ENCODE measurements at regions not wholly inside any gene's neighbourhood (a gene's known extent, or its start where the extent isn't known, plus 50 kb on each side); places are given as distances from the start of the nearest gene placed in this dataset.

GRCh38 chr16:55012793-55013192 is 82.1 kb downstream of the IRX5 start:
- DNase-seq = no peak
- no peak overlapping the region for H3K4me3 ChIP-seq
- H3K36me3 ChIP-seq = no peaks in the 10 kb centered on the region
- H3K4me1 ChIP-seq = no peaks in the 10 kb centered on the region
- WGBS, 2 donors = 84 to 91% methylated on average over 6 of the region's 6 CpGs
- no peak overlapping the region for H3K27ac ChIP-seq
- intact Hi-C loops (cut with DNase I) = no loop called here
- H3K9me3 ChIP-seq = no peaks in the 10 kb centered on the region
- H3K27me3 ChIP-seq = peaks cover 0 to 3% (median 0%) of the 10 kb centered on the region in 3 donors
- TF ChIP-seq, protein P1, sequence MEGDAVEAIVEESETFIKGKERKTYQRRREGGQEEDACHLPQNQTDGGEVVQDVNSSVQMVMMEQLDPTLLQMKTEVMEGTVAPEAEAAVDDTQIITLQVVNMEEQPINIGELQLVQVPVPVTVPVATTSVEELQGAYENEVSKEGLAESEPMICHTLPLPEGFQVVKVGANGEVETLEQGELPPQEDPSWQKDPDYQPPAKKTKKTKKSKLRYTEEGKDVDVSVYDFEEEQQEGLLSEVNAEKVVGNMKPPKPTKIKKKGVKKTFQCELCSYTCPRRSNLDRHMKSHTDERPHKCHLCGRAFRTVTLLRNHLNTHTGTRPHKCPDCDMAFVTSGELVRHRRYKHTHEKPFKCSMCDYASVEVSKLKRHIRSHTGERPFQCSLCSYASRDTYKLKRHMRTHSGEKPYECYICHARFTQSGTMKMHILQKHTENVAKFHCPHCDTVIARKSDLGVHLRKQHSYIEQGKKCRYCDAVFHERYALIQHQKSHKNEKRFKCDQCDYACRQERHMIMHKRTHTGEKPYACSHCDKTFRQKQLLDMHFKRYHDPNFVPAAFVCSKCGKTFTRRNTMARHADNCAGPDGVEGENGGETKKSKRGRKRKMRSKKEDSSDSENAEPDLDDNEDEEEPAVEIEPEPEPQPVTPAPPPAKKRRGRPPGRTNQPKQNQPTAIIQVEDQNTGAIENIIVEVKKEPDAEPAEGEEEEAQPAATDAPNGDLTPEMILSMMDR (IDR thresholded peaks at IDR 0.05) = no peak
- TF ChIP-seq POLR2A (IDR thresholded peaks at IDR 0.05) (no peak), POLR2AphosphoS5 (IDR thresholded peaks at IDR 0.05) (no peak), EP300 (IDR thresholded peaks at IDR 0.05) (no peak)

DNA sequence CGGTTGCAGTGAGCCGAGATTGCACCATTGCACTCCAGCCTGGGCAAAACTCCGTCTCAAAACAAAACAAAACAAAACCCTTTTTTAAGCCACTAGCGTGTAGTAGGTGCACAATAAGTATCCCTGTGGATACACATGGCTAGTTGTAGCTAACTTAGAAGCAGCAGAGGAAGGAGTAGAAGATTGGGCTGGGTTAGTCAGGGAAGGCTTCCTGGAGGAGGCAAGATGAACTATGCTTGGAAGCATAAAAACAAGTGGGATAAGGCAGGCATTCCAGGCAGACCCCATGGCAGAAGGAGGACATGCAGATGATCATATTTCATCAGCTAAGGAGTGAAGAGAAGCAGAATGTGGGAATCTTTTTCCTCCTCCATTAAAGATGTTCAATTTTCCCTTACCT is 83.4 kb downstream of the IRX5 start:
- no peak for DNase-seq
- peaks cover 0 to 2% (median 0%) of the 10 kb centered on the region in 3 donors for H3K27me3 ChIP-seq
- H3K4me3 ChIP-seq = no peak overlapping the region
- TF ChIP-seq POLR2AphosphoS5 (IDR thresholded peaks at IDR 0.05) (no peak), EP300 (IDR thresholded peaks at IDR 0.05) (no peak), POLR2A (IDR thresholded peaks at IDR 0.05) (no peak)
- TF ChIP-seq, protein P1 (IDR thresholded peaks at IDR 0.05) = no peak
- H3K9me3 ChIP-seq = no peaks in the 10 kb centered on the region
- no peaks in the 10 kb centered on the region for H3K36me3 ChIP-seq
- whole genome bisulfite sequencing, 2 donors = 90 to 93% methylated on average over 4 of the region's 4 CpGs
- intact Hi-C loops (cut with DNase I) = no loop called here
- H3K4me1 ChIP-seq = no peaks in the 10 kb centered on the region
- H3K27ac ChIP-seq = no peak overlapping the region

DNA sequence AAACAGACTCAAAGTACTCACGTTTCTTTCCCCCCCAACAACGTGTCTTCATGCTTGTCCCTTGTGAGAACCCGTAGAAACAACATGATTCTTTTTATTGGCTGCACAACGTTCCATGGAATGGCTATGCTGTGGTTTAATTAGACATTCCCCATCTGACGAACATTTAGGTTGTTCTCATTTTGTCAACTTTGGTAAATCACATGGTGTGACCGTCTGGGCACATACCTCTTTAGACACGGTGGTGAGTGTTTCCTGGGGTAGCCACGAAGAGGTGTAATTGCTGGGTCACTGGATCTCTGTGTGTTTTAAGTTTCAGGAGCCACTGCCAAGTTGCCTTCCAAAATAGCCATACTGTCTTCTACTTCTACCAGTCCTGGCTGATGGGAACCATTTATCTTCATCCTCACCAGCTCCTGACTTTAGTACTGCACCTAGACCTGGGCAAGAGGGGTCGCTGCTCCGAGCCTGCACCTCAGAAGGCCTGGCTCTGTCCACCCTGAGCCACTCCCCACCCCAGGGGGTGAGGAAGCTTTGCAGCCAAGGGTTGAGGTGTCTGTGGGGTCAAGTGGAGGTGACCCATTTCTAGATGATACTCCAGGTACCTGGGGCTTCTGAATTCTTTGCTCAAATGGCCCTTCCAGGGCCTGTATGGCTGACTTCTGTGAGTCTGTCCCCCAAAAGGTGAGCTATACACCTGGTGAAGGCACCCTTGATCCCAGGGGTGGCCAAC is 84.7 kb downstream of the IRX5 start:
- H3K36me3 ChIP-seq = no peaks in the 10 kb centered on the region
- no peaks in the 10 kb centered on the region for H3K9me3 ChIP-seq
- no peak overlapping the region for H3K4me3 ChIP-seq
- DNase-seq = no peak
- no peak overlapping the region for H3K27ac ChIP-seq
- intact Hi-C loops (cut with DNase I) = no loop called here
- no peak for TF ChIP-seq POLR2A (IDR thresholded peaks at IDR 0.05)
- TF ChIP-seq EP300 (IDR thresholded peaks at IDR 0.05) = no peak
- TF ChIP-seq POLR2AphosphoS5 (IDR thresholded peaks at IDR 0.05) = no peak
- TF ChIP-seq, protein P1 (IDR thresholded peaks at IDR 0.05) = no peak
- H3K27me3 ChIP-seq = peaks cover 0 to 1% (median 0%) of the 10 kb centered on the region in 3 donors
- H3K4me1 ChIP-seq = no peaks in the 10 kb centered on the region
- WGBS, 2 donors = 66 to 71% methylated on average over 10 of the region's 10 CpGs

- DNase-seq = no peak
- WGBS, 2 donors = 80 to 81% methylated on average over 9 of the region's 9 CpGs
- intact Hi-C loops (cut with DNase I) = no loop called here
These were observed 85.8 kb downstream of the IRX5 start for GRCh38 chr16:55016515-55016914.

More at GRCh38 chr16:55016515-55016914, 85.8 kb downstream of the IRX5 start:
- no peaks in the 10 kb centered on the region for H3K4me1 ChIP-seq
- H3K4me3 ChIP-seq = no peak overlapping the region
- TF ChIP-seq, protein P1 (IDR thresholded peaks at IDR 0.05) = no peak
- TF ChIP-seq POLR2AphosphoS5 (IDR thresholded peaks at IDR 0.05) (no peak), POLR2A (IDR thresholded peaks at IDR 0.05) (no peak), EP300 (IDR thresholded peaks at IDR 0.05) (no peak)
- no peaks in the 10 kb centered on the region for H3K36me3 ChIP-seq
- H3K27me3 ChIP-seq = peaks cover 0 to 4% (median 0%) of the 10 kb centered on the region in 3 donors
- H3K27ac ChIP-seq = no peak overlapping the region
- no peaks in the 10 kb centered on the region for H3K9me3 ChIP-seq

Data from sigmoid colon (tissue), 6 donors.